C4-2B (cell line): ENCODE measurements at regions not wholly inside any gene's neighbourhood (a gene's known extent, or its start where the extent isn't known, plus 50 kb on each side); places are given as distances from the start of the nearest gene placed in this dataset.

Source experiments
- CTCF ChIP-seq: fragments of 450-650 bp; conservative IDR thresholded peaks from 2 replicates; pipeline ENCODE4 v1.5.1; 2017; ENCODE audit warnings: mild to moderate bottlenecking
- ZFX ChIP-seq: fragments of 450-650 bp; IDR thresholded peaks from 2 replicates; pipeline ENCODE4 v1.6.1; 2017

- TF ChIP-seq CTCF: no peak
- no peak for TF ChIP-seq ZFX
Observed at GRCh38 chr3:175885231-175885766, 1026.2 kb downstream of the NAALADL2 start.
